ENCODE measurements at regions not wholly inside any gene's neighbourhood (a gene's known extent, or its start where the extent isn't known, plus 50 kb on each side); places are given as distances from the start of the nearest gene placed in this dataset.

DNA sequence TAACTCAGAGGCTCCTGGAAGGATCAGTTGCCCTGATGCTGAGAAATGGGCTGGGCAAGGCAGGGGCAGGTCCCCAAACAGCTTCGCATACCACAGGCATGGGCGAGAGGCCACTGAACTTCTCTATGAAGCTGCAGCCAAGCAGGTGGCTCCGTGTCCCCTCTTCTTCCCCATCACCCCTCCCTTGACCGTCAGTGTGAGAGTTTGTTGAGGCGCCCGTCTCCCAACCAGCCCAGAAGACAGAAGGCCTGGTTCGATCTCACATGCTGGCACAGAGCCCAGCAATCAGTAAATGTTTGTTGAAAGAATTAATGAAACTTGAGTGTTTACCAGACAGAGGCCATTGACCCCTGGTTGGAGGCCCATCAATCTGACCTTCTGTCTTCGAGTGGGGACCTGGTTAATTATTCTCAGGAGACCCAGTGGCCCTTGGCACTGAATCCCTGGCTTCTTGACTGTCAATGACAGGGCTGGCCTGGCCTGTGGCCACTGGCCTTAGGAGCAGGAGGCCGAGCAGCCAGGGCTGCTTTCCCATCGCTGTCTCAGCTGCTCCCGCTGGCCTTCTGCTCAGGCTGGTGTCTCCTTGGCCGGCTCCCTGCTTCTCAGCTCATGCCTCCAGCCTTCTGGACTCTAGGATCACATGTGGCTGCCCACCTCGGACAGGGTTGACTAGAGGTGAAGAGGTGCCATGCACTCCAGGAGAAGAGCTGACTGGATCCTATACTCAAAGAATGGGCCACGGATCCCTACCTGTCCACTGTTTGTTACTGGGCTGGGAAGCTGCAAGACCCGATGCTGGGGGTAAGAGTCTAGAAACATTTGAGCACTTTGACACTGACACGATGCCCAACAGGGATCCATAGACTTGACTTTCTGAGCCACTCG is 113.4 kb downstream of the ASB7 start:
- peak in 1 of 4 donors; percentile 27 for ATAC-seq
- H3K27ac ChIP-seq = no peak overlapping the region
- H3K4me1 ChIP-seq = peaks cover 0 to 40% (median 16%) of the 10 kb centered on the region in 12 donors
- no peak overlapping the region for H3K4me3 ChIP-seq
- 73 to 86% (median 77%) methylated on average over 17 of the region's 17 CpGs for WGBS, 4 donors
- DNase-seq = peak in 1 of 5 donors; percentile 67
- H3K27me3 ChIP-seq = no peaks in the 10 kb centered on the region
- TF ChIP-seq, protein P1, sequence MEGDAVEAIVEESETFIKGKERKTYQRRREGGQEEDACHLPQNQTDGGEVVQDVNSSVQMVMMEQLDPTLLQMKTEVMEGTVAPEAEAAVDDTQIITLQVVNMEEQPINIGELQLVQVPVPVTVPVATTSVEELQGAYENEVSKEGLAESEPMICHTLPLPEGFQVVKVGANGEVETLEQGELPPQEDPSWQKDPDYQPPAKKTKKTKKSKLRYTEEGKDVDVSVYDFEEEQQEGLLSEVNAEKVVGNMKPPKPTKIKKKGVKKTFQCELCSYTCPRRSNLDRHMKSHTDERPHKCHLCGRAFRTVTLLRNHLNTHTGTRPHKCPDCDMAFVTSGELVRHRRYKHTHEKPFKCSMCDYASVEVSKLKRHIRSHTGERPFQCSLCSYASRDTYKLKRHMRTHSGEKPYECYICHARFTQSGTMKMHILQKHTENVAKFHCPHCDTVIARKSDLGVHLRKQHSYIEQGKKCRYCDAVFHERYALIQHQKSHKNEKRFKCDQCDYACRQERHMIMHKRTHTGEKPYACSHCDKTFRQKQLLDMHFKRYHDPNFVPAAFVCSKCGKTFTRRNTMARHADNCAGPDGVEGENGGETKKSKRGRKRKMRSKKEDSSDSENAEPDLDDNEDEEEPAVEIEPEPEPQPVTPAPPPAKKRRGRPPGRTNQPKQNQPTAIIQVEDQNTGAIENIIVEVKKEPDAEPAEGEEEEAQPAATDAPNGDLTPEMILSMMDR (IDR thresholded peaks at IDR 0.05) = no peak
- no peak for TF ChIP-seq POLR2A (IDR thresholded peaks at IDR 0.05)
- H3K9me3 ChIP-seq = no peaks in the 10 kb centered on the region
- intact Hi-C loops (cut with DNase I) = loop anchor here in 1 of 10 donors (10.0 kb wide), 1 partner anchor 149 kb away; no protein-coding TSS in a partner anchor
- H3K36me3 ChIP-seq = no peaks in the 10 kb centered on the region

DNA sequence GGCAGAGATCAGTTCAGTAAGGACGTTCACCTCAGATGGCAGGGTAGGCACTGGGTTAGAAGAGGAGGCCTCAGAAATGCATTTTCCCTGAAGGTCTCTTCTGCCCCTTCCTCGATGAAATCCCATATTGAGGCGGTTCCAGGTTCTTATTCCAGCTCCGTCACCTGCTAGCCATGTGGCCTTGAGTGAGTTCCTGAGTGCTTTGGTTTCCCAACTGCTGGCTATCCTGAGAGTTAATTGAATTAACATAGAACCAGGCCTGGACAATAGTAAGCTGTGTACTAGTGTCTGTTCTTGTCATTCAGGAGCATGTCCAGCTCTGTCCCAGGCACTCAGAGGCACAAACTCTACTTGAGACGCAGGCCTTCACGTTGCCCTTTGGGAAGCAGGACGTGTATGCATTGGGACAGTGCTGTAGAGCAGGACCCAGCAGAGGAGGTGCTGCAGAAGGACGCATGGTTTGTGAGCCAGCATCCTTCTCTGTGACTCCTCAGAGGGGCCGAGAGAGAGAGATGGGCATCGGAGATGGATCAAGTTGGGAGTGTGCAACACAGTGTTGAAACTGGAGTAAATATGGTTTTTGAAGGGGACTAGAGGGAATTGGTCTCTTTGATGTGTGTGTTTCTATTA is 114.2 kb downstream of the ASB7 start:
- WGBS, 4 donors = 88 to 91% (median 89%) methylated on average over 9 to 10 of the region's 10 CpGs
- Histone ChIP-seq H3K9me3 (no peaks in the 10 kb centered on the region), H3K4me1 (peaks cover 0 to 33% (median 16%) of the 10 kb centered on the region in 12 donors), H3K27ac (no peak overlapping the region), H3K27me3 (no peaks in the 10 kb centered on the region), H3K4me3 (no peak overlapping the region), H3K36me3 (no peaks in the 10 kb centered on the region)
- TF ChIP-seq, protein P1 (IDR thresholded peaks at IDR 0.05) = no peak
- TF ChIP-seq POLR2A (IDR thresholded peaks at IDR 0.05) = no peak
- ATAC-seq (no peak), DNase-seq (no peak)
- intact Hi-C loops (cut with DNase I) = loop anchor here in 1 of 10 donors (10.0 kb wide), 1 partner anchor 148 kb away; no protein-coding TSS in a partner anchor

DNA sequence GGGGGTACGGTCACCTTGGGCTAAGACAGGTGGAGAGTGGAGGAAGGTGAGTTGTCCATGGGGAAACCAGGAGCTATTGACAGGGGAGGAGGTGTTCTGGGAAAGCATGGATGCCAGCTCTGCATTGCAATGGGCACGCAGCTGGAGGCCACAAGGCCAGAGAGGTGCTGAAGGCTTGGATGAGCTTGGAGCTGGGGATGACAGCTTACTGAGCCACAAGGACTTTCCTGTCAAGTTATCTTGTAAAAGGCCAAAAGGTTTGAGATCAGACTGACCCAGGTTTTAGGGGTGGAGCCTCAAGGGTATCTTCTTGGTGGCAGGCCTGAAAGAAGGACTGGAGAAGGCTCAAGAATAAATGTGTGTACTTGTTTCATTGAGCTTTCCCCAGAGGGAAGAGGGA is 115.2 kb downstream of the ASB7 start:
- WGBS, 4 donors = 94 to 100% (median 97%) methylated on average over 2 of the region's 2 CpGs
- no peak for DNase-seq
- H3K4me1 ChIP-seq = peaks cover 0 to 22% (median 11%) of the 10 kb centered on the region in 12 donors
- H3K4me3 ChIP-seq = no peak overlapping the region
- no peaks in the 10 kb centered on the region for H3K36me3 ChIP-seq
- TF ChIP-seq POLR2A (IDR thresholded peaks at IDR 0.05) = no peak
- TF ChIP-seq, protein P1 (IDR thresholded peaks at IDR 0.05) = no peak
- no peak for ATAC-seq
- H3K27ac ChIP-seq = no peak overlapping the region
- intact Hi-C loops (cut with DNase I) = loop anchor here in 1 of 10 donors (10.0 kb wide), 1 partner anchor 147 kb away; no protein-coding TSS in a partner anchor
- no peaks in the 10 kb centered on the region for H3K9me3 ChIP-seq
- no peaks in the 10 kb centered on the region for H3K27me3 ChIP-seq
